ENCODE measurements at regions not wholly inside any gene's neighbourhood (a gene's known extent, or its start where the extent isn't known, plus 50 kb on each side); places are given as distances from the start of the nearest gene placed in this dataset.

DNA sequence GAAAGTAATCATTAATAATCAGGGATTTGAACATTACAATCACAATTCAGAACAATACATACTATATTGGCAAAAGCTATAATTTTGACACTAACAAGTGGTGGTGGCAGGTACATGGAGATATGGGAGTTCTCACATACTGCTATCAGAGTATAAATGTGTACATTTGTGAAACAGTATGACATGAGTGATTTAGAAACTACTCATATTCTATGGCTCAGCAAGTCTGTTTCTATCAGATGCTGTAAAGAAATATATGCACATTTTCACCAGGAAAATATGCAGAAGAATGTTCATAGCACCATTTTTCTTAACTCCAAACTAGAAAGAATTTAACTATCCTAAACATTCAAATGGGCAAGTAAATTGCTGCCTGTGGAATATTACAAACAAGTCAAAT is 620.0 kb downstream of the SH2D4B start:
- no peaks in the 10 kb centered on the region for H3K4me1 ChIP-seq (ENCODE audit: insufficient read depth, low read length)
- CTCF ChIA-PET (ENCODE audit: low intra/inter-chr PET ratio, low total read pairs), result no interaction called here
- no peaks in the 10 kb centered on the region for H3K36me3 ChIP-seq (replicated peaks in 1 of 2; ENCODE audit: control insufficient read depth in 1 of 2, insufficient read depth in 2 of 2, low read length in 2 of 2)
- no TSS peak for BruUV-seq (replicated peaks)
- H3K9me3 ChIP-seq (ENCODE audit: low read length), result 0 out of 2 replicates have a peak, but pooled peaks cover 4% of the 10 kb centered on the region
- H3K4me2 ChIP-seq (ENCODE audit: low read depth, low read length), result no peak overlapping the region
- H3K27me3 ChIP-seq (ENCODE audit: control insufficient read depth in 1 of 2, insufficient read depth in 2 of 2, low read length in 2 of 2), result no peaks in the 10 kb centered on the region
- no peak for DNase-seq (ENCODE audit: low spot score)
- no peak overlapping the region for H3K27ac ChIP-seq (ENCODE audit: extremely low read length, insufficient read depth, low read length)
- no peak overlapping the region for H3K4me3 ChIP-seq (replicated peaks in 1 of 3; ENCODE audit: insufficient read depth in 1 of 3, low read depth in 2 of 3, low read length in 3 of 3)
- H2AFZ ChIP-seq (ENCODE audit: low read length), result no peak overlapping the region
- no peak for FAIRE-seq
- POLR2A ChIA-PET, result no interaction called here
- TF ChIP-seq ZNF34 (CRISPR knock-in tag; IDR thresholded peaks at IDR 0.05; ENCODE audit: borderline replicate concordance) (no peak), ZNF468 (CRISPR knock-in tag; IDR thresholded peaks at IDR 0.05) (no peak), SIN3A (IDR thresholded peaks at IDR 0.05; ENCODE audit: borderline replicate concordance, low read depth, low read length) (no peak), SCMH1 (CRISPR knock-in tag; IDR thresholded peaks at IDR 0.05; ENCODE audit: borderline replicate concordance) (no peak), ZBTB43 (CRISPR knock-in tag; conservative IDR thresholded peaks at IDR 0.05) (no peak), CEBPB (IDR thresholded peaks at IDR 0.05; ENCODE audit: borderline replicate concordance, low read depth, low read length) (no peak), ZNF709 (CRISPR knock-in tag; IDR thresholded peaks at IDR 0.05) (no peak), JARID2 (CRISPR knock-in tag; IDR thresholded peaks at IDR 0.05; ENCODE audit: insufficient replicate concordance) (no peak), BHLHE40 (IDR thresholded peaks at IDR 0.05; ENCODE audit: low read length) (no peak), ARNTL (CRISPR knock-in tag; IDR thresholded peaks at IDR 0.05) (no peak), FOXP1 (IDR thresholded peaks at IDR 0.05) (no peak), FOXP1 (CRISPR knock-in tag; IDR thresholded peaks at IDR 0.05) (no peak), MBNL3 (CRISPR knock-in tag; conservative IDR thresholded peaks at IDR 0.05) (no peak)
- TF ChIP-seq, protein P1, sequence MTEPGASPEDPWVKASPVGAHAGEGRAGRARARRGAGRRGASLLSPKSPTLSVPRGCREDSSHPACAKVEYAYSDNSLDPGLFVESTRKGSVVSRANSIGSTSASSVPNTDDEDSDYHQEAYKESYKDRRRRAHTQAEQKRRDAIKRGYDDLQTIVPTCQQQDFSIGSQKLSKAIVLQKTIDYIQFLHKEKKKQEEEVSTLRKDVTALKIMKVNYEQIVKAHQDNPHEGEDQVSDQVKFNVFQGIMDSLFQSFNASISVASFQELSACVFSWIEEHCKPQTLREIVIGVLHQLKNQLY (CRISPR knock-in tag; IDR thresholded peaks at IDR 0.05), result no peak
- TF ChIP-seq, protein P2, sequence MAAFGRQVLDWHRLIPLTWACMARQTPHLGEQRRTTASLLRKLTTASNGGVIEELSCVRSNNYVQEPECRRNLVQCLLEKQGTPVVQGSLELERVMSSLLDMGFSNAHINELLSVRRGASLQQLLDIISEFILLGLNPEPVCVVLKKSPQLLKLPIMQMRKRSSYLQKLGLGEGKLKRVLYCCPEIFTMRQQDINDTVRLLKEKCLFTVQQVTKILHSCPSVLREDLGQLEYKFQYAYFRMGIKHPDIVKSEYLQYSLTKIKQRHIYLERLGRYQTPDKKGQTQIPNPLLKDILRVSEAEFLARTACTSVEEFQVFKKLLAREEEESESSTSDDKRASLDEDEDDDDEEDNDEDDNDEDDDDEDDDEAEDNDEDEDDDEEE (CRISPR knock-in tag; IDR thresholded peaks at IDR 0.05), result no peak
- TF ChIP-seq, protein P3, sequence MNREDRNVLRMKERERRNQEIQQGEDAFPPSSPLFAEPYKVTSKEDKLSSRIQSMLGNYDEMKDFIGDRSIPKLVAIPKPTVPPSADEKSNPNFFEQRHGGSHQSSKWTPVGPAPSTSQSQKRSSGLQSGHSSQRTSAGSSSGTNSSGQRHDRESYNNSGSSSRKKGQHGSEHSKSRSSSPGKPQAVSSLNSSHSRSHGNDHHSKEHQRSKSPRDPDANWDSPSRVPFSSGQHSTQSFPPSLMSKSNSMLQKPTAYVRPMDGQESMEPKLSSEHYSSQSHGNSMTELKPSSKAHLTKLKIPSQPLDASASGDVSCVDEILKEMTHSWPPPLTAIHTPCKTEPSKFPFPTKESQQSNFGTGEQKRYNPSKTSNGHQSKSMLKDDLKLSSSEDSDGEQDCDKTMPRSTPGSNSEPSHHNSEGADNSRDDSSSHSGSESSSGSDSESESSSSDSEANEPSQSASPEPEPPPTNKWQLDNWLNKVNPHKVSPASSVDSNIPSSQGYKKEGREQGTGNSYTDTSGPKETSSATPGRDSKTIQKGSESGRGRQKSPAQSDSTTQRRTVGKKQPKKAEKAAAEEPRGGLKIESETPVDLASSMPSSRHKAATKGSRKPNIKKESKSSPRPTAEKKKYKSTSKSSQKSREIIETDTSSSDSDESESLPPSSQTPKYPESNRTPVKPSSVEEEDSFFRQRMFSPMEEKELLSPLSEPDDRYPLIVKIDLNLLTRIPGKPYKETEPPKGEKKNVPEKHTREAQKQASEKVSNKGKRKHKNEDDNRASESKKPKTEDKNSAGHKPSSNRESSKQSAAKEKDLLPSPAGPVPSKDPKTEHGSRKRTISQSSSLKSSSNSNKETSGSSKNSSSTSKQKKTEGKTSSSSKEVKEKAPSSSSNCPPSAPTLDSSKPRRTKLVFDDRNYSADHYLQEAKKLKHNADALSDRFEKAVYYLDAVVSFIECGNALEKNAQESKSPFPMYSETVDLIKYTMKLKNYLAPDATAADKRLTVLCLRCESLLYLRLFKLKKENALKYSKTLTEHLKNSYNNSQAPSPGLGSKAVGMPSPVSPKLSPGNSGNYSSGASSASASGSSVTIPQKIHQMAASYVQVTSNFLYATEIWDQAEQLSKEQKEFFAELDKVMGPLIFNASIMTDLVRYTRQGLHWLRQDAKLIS (CRISPR knock-in tag; IDR thresholded peaks at IDR 0.05), result no peak
- H4K20me1 ChIP-seq (ENCODE audit: insufficient read depth, low read length), result no peaks in the 10 kb centered on the region
- ATAC-seq, result no peak
- H3K79me2 ChIP-seq (ENCODE audit: insufficient read depth, low read length), result no peaks in the 10 kb centered on the region
- intact Hi-C loops (cut with micrococcal nuclease; ENCODE audit: unreplicated experiment), result no loop called here
- in situ Hi-C loops (cut with HindIII; ENCODE audit: extremely low pct_ligation_motif_present, low pct_unique_long_range_greater_than_20kb), result no loop called here
- H3K9ac ChIP-seq (ENCODE audit: insufficient read depth, low read depth, low read length), result no peak overlapping the region

Data from HepG2 (cell line).